GM23248 (cell line): ENCODE measurements at regions not wholly inside any gene's neighbourhood (a gene's known extent, or its start where the extent isn't known, plus 50 kb on each side); places are given as distances from the start of the nearest gene placed in this dataset.

Experiments used
- DNase-seq: peaks from one replicate; pipeline ENCODE4 v3.0.0-alpha.2; 2015
- H2AFZ ChIP-seq: fragments of 200-600 bp; sonication (generic); 2 replicates; pipeline ENCODE4 v1.6.1; 2016; ENCODE audit warnings: antibody characterized with exemption
- H3F3A ChIP-seq: fragments of 200-600 bp; sonication (generic); 2 replicates; pipeline ENCODE4 v1.6.1; 2016; ENCODE audit warnings: mild to moderate bottlenecking, antibody characterized with exemption, mixed run types; ENCODE audit not compliant: insufficient read depth
- H3K27ac ChIP-seq: fragments of 200-600 bp; sonication (generic); 2 replicates; pipeline ENCODE4 v1.5.1; 2016; ENCODE audit warnings: mild to moderate bottlenecking
- H3K27me3 ChIP-seq: fragments of 200-600 bp; sonication (generic); replicated peaks from 2 replicates; pipeline ENCODE4 v1.6.1; 2016; ENCODE audit warnings: mild to moderate bottlenecking; ENCODE audit not compliant: insufficient read depth
- H3K36me3 ChIP-seq: fragments of 200-600 bp; sonication (generic); 2 replicates; pipeline ENCODE4 v1.6.1; 2016; ENCODE audit warnings: low read depth, mild to moderate bottlenecking
- H3K4me1 ChIP-seq: fragments of 200-600 bp; sonication (generic); 2 replicates; pipeline ENCODE4 v1.6.1; 2016; ENCODE audit warnings: mild to moderate bottlenecking; ENCODE audit not compliant: insufficient read depth
- H3K4me2 ChIP-seq: fragments of 200-600 bp; sonication (generic); one replicate; pipeline ENCODE4 v1.6.1; 2016; ENCODE audit warnings: mild to moderate bottlenecking; ENCODE audit not compliant: unreplicated experiment
- H3K4me3 ChIP-seq: fragments of 200-600 bp; sonication (generic); 2 replicates; pipeline ENCODE4 v1.5.1; 2016; ENCODE audit warnings: mild to moderate bottlenecking
- H3K79me2 ChIP-seq: fragments of 200-600 bp; sonication (generic); 2 replicates; pipeline ENCODE4 v1.6.1; 2016; ENCODE audit warnings: mild to moderate bottlenecking; ENCODE audit not compliant: insufficient read depth
- H3K9ac ChIP-seq: fragments of 200-600 bp; sonication (generic); 2 replicates; pipeline ENCODE4 v1.6.1; 2016; ENCODE audit warnings: mild to moderate bottlenecking
- H3K9me2 ChIP-seq: fragments of 200-600 bp; sonication (generic); 2 replicates; pipeline ENCODE4 v1.6.1; 2016; ENCODE audit warnings: mixed run types, mild to moderate bottlenecking, moderate library complexity; ENCODE audit not compliant: insufficient read depth
- H3K9me3 ChIP-seq: fragments of 200-600 bp; sonication (generic); one replicate; pipeline ENCODE4 v1.6.1; 2017; ENCODE audit warnings: low read depth
- H4K20me1 ChIP-seq: fragments of 200-600 bp; sonication (generic); 2 replicates; pipeline ENCODE4 v1.6.0; 2016; ENCODE audit not compliant: insufficient read depth
- EZH2 ChIP-seq: fragments of 200-600 bp; sonication (generic); IDR thresholded peaks from 2 replicates; pipeline ENCODE4 v1.6.1; 2018; ENCODE audit warnings: antibody characterized with exemption, mild to moderate bottlenecking; ENCODE audit not compliant: insufficient read depth, poor library complexity, severe bottlenecking
- EZH2phosphoT487 ChIP-seq: fragments of 200-600 bp; sonication (generic); IDR thresholded peaks from 2 replicates; pipeline ENCODE4 v1.6.1; 2018; ENCODE audit warnings: antibody characterized with exemption, moderate library complexity, mild to moderate bottlenecking, low read depth; ENCODE audit not compliant: insufficient read depth
- WGBS, 2 experiments: methylation state at CpG; one replicate each; pipeline ENCODE4 v1.1.6; 2015 to 2017; ENCODE audit warnings: low lambda C conversion rate in 2 of 2, low coverage in 1 of 2; ENCODE audit errors: missing lambda C conversion rate in 2 of 2; 5-methylcytosine and 5-hydroxymethylcytosine counted together
- in situ Hi-C: fragments of 300-500 bp; cut with MboI; formaldehyde crosslinking; loops from 2 replicates; pipeline ENCODE4 v1.15.0; 2020

GRCh38 chr2:17085546-17086202 lies 420.0 kb upstream of the CYRIA start:
- no peaks in the 10 kb centered on the region for H3F3A ChIP-seq
- DNase-seq, result no peak
- H3K9ac ChIP-seq, result no peak overlapping the region
- in situ Hi-C loops, result no loop called here
- no peaks in the 10 kb centered on the region for H3K9me2 ChIP-seq
- no peaks in the 10 kb centered on the region for H4K20me1 ChIP-seq
- no peaks in the 10 kb centered on the region for H3K36me3 ChIP-seq
- 22 to 24% methylated on average over 2 of the region's 2 CpGs for WGBS, 2 experiments
- H3K4me3 ChIP-seq, result no peak overlapping the region
- H3K27ac ChIP-seq, result no peak overlapping the region
- TF ChIP-seq EZH2, result no peak
- TF ChIP-seq EZH2phosphoT487, result no peak
- no peaks in the 10 kb centered on the region for H3K79me2 ChIP-seq
- H3K4me1 ChIP-seq, result no peaks in the 10 kb centered on the region
- no peaks in the 10 kb centered on the region for H3K27me3 ChIP-seq
- no peak overlapping the region for H3K4me2 ChIP-seq
- no peak overlapping the region for H2AFZ ChIP-seq
- H3K9me3 ChIP-seq, result no peaks in the 10 kb centered on the region

GRCh38 chr2:17084877-17085276 lies 419.2 kb upstream of the CYRIA start:
- Histone ChIP-seq H3K9ac (no peak overlapping the region), H3K4me3 (no peak overlapping the region), H3K79me2 (no peaks in the 10 kb centered on the region), H2AFZ (no peak overlapping the region), H3K27me3 (no peaks in the 10 kb centered on the region), H4K20me1 (no peaks in the 10 kb centered on the region), H3K36me3 (no peaks in the 10 kb centered on the region), H3K9me3 (no peaks in the 10 kb centered on the region), H3K4me1 (no peaks in the 10 kb centered on the region), H3K4me2 (no peak overlapping the region), H3F3A (no peaks in the 10 kb centered on the region), H3K9me2 (no peaks in the 10 kb centered on the region), H3K27ac (no peak overlapping the region)
- DNase-seq, result no peak
- TF ChIP-seq EZH2phosphoT487 (no peak), EZH2 (no peak)
- in situ Hi-C loops, result no loop called here

GRCh38 chr2:17083902-17084301 lies 418.3 kb upstream of the CYRIA start:
- in situ Hi-C loops, result no loop called here
- Histone ChIP-seq H3F3A (no peaks in the 10 kb centered on the region), H3K4me2 (no peak overlapping the region), H3K27me3 (no peaks in the 10 kb centered on the region), H3K79me2 (no peaks in the 10 kb centered on the region), H3K9me2 (no peaks in the 10 kb centered on the region), H2AFZ (no peak overlapping the region), H3K36me3 (no peaks in the 10 kb centered on the region), H3K9me3 (no peaks in the 10 kb centered on the region), H3K27ac (no peak overlapping the region), H3K4me3 (no peak overlapping the region), H3K9ac (no peak overlapping the region), H4K20me1 (no peaks in the 10 kb centered on the region), H3K4me1 (no peaks in the 10 kb centered on the region)
- peak; percentile 38 for DNase-seq
- TF ChIP-seq EZH2 (no peak), EZH2phosphoT487 (no peak)
- whole genome bisulfite sequencing, 2 experiments, result 53 to 57% methylated on average over 1 of the region's 1 CpG

- Histone ChIP-seq H3K9ac (no peak overlapping the region), H3K36me3 (no peaks in the 10 kb centered on the region), H3K4me3 (no peak overlapping the region), H3K27me3 (no peaks in the 10 kb centered on the region), H3F3A (no peaks in the 10 kb centered on the region), H3K79me2 (no peaks in the 10 kb centered on the region), H3K9me2 (no peaks in the 10 kb centered on the region), H2AFZ (no peak overlapping the region), H3K4me2 (no peak overlapping the region), H3K4me1 (no peaks in the 10 kb centered on the region), H3K9me3 (no peaks in the 10 kb centered on the region), H3K27ac (no peak overlapping the region), H4K20me1 (no peaks in the 10 kb centered on the region)
- TF ChIP-seq EZH2, result no peak
- no peak for TF ChIP-seq EZH2phosphoT487
- in situ Hi-C loops, result no loop called here
- no peak for DNase-seq
These were observed 413.6 kb upstream of the CYRIA start for GRCh38 chr2:17079262-17079661.

- Histone ChIP-seq H3K9me2 (no peaks in the 10 kb centered on the region), H3K27ac (no peak overlapping the region), H3K27me3 (no peaks in the 10 kb centered on the region), H2AFZ (no peak overlapping the region), H3K4me2 (no peak overlapping the region), H3K9ac (no peak overlapping the region), H4K20me1 (no peaks in the 10 kb centered on the region), H3K9me3 (no peaks in the 10 kb centered on the region), H3K36me3 (no peaks in the 10 kb centered on the region), H3K4me3 (no peak overlapping the region), H3K4me1 (no peaks in the 10 kb centered on the region), H3F3A (no peaks in the 10 kb centered on the region), H3K79me2 (no peaks in the 10 kb centered on the region)
- TF ChIP-seq EZH2 (no peak), EZH2phosphoT487 (no peak)
- 4% methylated on average over 2 of the region's 2 CpGs for WGBS, 2 experiments
- peak; percentile 14 for DNase-seq
- in situ Hi-C loops, result no loop called here
These were observed 410.9 kb upstream of the CYRIA start for GRCh38 chr2:17076533-17076932.
